ENCODE measurements at regions not wholly inside any gene's neighbourhood (a gene's known extent, or its start where the extent isn't known, plus 50 kb on each side); places are given as distances from the start of the nearest gene placed in this dataset.

- H3K27ac ChIP-seq: no peak overlapping the region
- TF ChIP-seq, protein P1, sequence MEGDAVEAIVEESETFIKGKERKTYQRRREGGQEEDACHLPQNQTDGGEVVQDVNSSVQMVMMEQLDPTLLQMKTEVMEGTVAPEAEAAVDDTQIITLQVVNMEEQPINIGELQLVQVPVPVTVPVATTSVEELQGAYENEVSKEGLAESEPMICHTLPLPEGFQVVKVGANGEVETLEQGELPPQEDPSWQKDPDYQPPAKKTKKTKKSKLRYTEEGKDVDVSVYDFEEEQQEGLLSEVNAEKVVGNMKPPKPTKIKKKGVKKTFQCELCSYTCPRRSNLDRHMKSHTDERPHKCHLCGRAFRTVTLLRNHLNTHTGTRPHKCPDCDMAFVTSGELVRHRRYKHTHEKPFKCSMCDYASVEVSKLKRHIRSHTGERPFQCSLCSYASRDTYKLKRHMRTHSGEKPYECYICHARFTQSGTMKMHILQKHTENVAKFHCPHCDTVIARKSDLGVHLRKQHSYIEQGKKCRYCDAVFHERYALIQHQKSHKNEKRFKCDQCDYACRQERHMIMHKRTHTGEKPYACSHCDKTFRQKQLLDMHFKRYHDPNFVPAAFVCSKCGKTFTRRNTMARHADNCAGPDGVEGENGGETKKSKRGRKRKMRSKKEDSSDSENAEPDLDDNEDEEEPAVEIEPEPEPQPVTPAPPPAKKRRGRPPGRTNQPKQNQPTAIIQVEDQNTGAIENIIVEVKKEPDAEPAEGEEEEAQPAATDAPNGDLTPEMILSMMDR (IDR thresholded peaks at IDR 0.05): no peak
- H3K27me3 ChIP-seq (ENCODE audit: low read depth): no peaks in the 10 kb centered on the region
- H3K4me3 ChIP-seq: no peak overlapping the region
- no peaks in the 10 kb centered on the region for H3K9me3 ChIP-seq
- H3K36me3 ChIP-seq: no peaks in the 10 kb centered on the region
- intact Hi-C loops (cut with DNase I): no loop called here
- ATAC-seq: no peak
- H3K4me1 ChIP-seq: peaks cover 18% of the 10 kb centered on the region
- DNase-seq: no peak
Observed at GRCh38 chr18:22682720-22683119, 250.4 kb upstream of the RBBP8 start.

- Histone ChIP-seq H3K4me3 (no peak overlapping the region), H3K36me3 (no peaks in the 10 kb centered on the region), H3K4me1 (peaks cover 18% of the 10 kb centered on the region), H3K27ac (no peak overlapping the region), H3K27me3 (ENCODE audit: low read depth) (no peaks in the 10 kb centered on the region), H3K9me3 (no peaks in the 10 kb centered on the region)
- DNase-seq (no peak), ATAC-seq (peak; percentile 76 to 87)
- TF ChIP-seq, protein P1 (IDR thresholded peaks at IDR 0.05): no peak
- intact Hi-C loops (cut with DNase I): no loop called here
Observed at GRCh38 chr18:22683196-22683676, 249.9 kb upstream of the RBBP8 start.

DNA sequence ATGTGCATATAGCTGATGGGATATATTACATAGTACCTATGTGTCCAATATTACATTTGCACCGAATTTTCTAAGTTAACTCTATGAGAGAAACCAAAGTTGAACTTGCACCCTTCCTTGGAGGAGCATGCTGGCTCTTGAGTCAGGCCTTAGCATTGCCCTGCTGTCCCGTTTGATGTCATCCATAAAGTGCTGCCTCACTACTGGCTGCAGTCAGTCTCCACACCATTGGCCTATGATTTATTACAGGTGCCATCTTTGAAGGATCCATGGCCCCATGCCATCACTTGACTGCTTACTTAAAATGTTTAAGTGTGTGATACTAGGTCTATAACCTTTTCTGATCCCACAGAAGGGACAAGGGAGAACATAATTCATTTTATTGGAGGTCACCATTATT lies 249.3 kb upstream of the RBBP8 start:
- H3K4me3 ChIP-seq: no peak overlapping the region
- no peaks in the 10 kb centered on the region for H3K36me3 ChIP-seq
- TF ChIP-seq, protein P1 (IDR thresholded peaks at IDR 0.05): no peak
- no peak for DNase-seq
- H3K27me3 ChIP-seq (ENCODE audit: low read depth): no peaks in the 10 kb centered on the region
- H3K4me1 ChIP-seq: peaks cover 18% of the 10 kb centered on the region
- ATAC-seq: peak in 1 of 2 donors; percentile 6
- intact Hi-C loops (cut with DNase I): no loop called here
- no peak overlapping the region for H3K27ac ChIP-seq
- H3K9me3 ChIP-seq: no peaks in the 10 kb centered on the region

- ATAC-seq (no peak), DNase-seq (no peak)
- Histone ChIP-seq H3K27me3 (ENCODE audit: low read depth) (no peaks in the 10 kb centered on the region), H3K4me3 (no peak overlapping the region), H3K9me3 (no peaks in the 10 kb centered on the region), H3K36me3 (no peaks in the 10 kb centered on the region), H3K27ac (no peak overlapping the region), H3K4me1 (peaks cover 18% of the 10 kb centered on the region)
- intact Hi-C loops (cut with DNase I): no loop called here
- TF ChIP-seq, protein P1 (IDR thresholded peaks at IDR 0.05): no peak
Observed at GRCh38 chr18:22684268-22684667, 248.9 kb upstream of the RBBP8 start.

DNA sequence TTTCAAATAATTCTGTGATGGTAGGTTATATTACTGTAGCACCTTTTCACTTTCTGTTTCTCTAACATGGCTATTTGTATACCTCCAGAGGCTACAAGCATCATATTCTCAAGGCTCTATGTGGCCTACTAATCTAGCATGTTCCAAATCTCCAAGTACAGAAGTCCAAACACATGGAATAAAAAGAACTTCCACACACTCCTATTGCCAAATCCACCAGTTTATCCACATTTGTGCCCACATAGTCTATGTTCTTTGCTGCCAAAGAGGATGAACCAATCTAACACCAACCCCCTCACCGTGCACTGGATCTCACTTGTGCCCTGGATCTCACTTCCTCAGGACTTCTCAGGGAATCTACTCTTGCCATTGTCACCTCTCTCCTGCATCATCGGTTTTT lies 247.3 kb upstream of the RBBP8 start:
- Histone ChIP-seq H3K27ac (no peak overlapping the region), H3K9me3 (no peaks in the 10 kb centered on the region), H3K27me3 (ENCODE audit: low read depth) (no peaks in the 10 kb centered on the region), H3K4me3 (no peak overlapping the region), H3K36me3 (no peaks in the 10 kb centered on the region), H3K4me1 (peaks cover 18% of the 10 kb centered on the region)
- no peak for DNase-seq
- TF ChIP-seq, protein P1 (IDR thresholded peaks at IDR 0.05): no peak
- ATAC-seq: no peak
- intact Hi-C loops (cut with DNase I): no loop called here
